ENCODE measurements at regions not wholly inside any gene's neighbourhood (a gene's known extent, or its start where the extent isn't known, plus 50 kb on each side); places are given as distances from the start of the nearest gene placed in this dataset.

- no peak for DNase-seq (ENCODE audit: low spot score)
Measured at GRCh38 chr3:111311709-111312235, 230.2 kb upstream of the CD96 start.

GRCh38 chr3:111314181-111314873 lies 227.7 kb upstream of the CD96 start:
- DNase-seq (ENCODE audit: low spot score): no peak

- no peak for DNase-seq (ENCODE audit: low spot score)
Measured at GRCh38 chr3:111314898-111315297, 227.1 kb upstream of the CD96 start.

- DNase-seq (ENCODE audit: low spot score): peak; percentile 22
Measured at GRCh38 chr3:111315930-111316587, 225.9 kb upstream of the CD96 start.

- DNase-seq (ENCODE audit: low spot score): no peak
Measured at GRCh38 chr3:111318289-111318688, 223.7 kb upstream of the CD96 start.

GRCh38 chr3:111319598-111319997 lies 222.4 kb upstream of the CD96 start:
- DNase-seq (ENCODE audit: low spot score): no peak

GRCh38 chr3:111321786-111322185 lies 220.2 kb upstream of the CD96 start:
- DNase-seq (ENCODE audit: low spot score): no peak

- DNase-seq (ENCODE audit: low spot score): no peak
Measured at GRCh38 chr3:111323019-111323418, 219.0 kb upstream of the CD96 start.

- DNase-seq (ENCODE audit: low spot score): no peak
Measured at GRCh38 chr3:111324151-111324550, 217.8 kb upstream of the CD96 start.

- DNase-seq (ENCODE audit: low spot score): no peak
Measured at GRCh38 chr3:111324645-111325044, 217.4 kb upstream of the CD96 start.

- DNase-seq (ENCODE audit: low spot score): no peak
Measured at GRCh38 chr3:111325160-111325718, 216.8 kb upstream of the CD96 start.

GRCh38 chr3:111326144-111326995 lies 215.6 kb upstream of the CD96 start:
- peak; percentile 36 for DNase-seq (ENCODE audit: low spot score)

GRCh38 chr3:111331306-111331705 lies 210.7 kb upstream of the CD96 start:
- DNase-seq (ENCODE audit: low spot score): no peak

- no peak for DNase-seq (ENCODE audit: low spot score)
Measured at GRCh38 chr3:111331912-111332311, 210.1 kb upstream of the CD96 start.

GRCh38 chr3:111332488-111333080 lies 209.4 kb upstream of the CD96 start:
- no peak for DNase-seq (ENCODE audit: low spot score)

GRCh38 chr3:111333642-111334041 lies 208.4 kb upstream of the CD96 start:
- DNase-seq (ENCODE audit: low spot score): peak; percentile 24

GRCh38 chr3:111335512-111336303 lies 206.3 kb upstream of the CD96 start:
- DNase-seq (ENCODE audit: low spot score): peak; percentile 11

GRCh38 chr3:111336511-111336910 lies 205.5 kb upstream of the CD96 start:
- no peak for DNase-seq (ENCODE audit: low spot score)

GRCh38 chr3:111338059-111338698 lies 203.8 kb upstream of the CD96 start:
- peak; percentile 72 for DNase-seq (ENCODE audit: low spot score)

- DNase-seq (ENCODE audit: low spot score): no peak
Measured at GRCh38 chr3:111339017-111339416, 203.0 kb upstream of the CD96 start.

GRCh38 chr3:111351334-111351733 lies 190.7 kb upstream of the CD96 start:
- DNase-seq (ENCODE audit: low spot score): no peak
